H9 (cell line): ENCODE measurements at regions not wholly inside any gene's neighbourhood (a gene's known extent, or its start where the extent isn't known, plus 50 kb on each side); places are given as distances from the start of the nearest gene placed in this dataset.

Experiments
- DNase-seq: peaks from one replicate; pipeline ENCODE4 v3.0.0-alpha.2; 2017
- H2AFZ ChIP-seq: one replicate; pipeline ENCODE4 v1.6.1; 2013; ENCODE audit warnings: mild to moderate bottlenecking, low read length, control low read depth, moderate library complexity
- H2AK5ac ChIP-seq: 2 replicates; pipeline ENCODE4 v1.6.1; 2013; ENCODE audit warnings: low read length, control low read depth, mixed read lengths; ENCODE audit not compliant: insufficient read length
- H2BK120ac ChIP-seq: one replicate; pipeline ENCODE4 v1.6.1; 2013; ENCODE audit warnings: low read depth, mild to moderate bottlenecking, low read length, control low read depth, inconsistent platforms; ENCODE audit not compliant: poor library complexity, severe bottlenecking
- H2BK12ac ChIP-seq: 2 replicates; pipeline ENCODE4 v1.6.1; 2013; ENCODE audit warnings: low read length, control low read depth, mixed read lengths, low read depth; ENCODE audit not compliant: insufficient read length
- H2BK15ac ChIP-seq: 2 replicates; pipeline ENCODE4 v1.6.1; 2013; ENCODE audit warnings: low read depth, low read length, control low read depth
- H2BK20ac ChIP-seq: one replicate; pipeline ENCODE4 v1.6.1; 2013; ENCODE audit warnings: low read depth, mild to moderate bottlenecking, low read length, control low read depth, inconsistent platforms; ENCODE audit not compliant: poor library complexity, severe bottlenecking
- H2BK5ac ChIP-seq: 2 replicates; pipeline ENCODE4 v1.6.1; 2013; ENCODE audit warnings: low read length, control low read depth, mixed read lengths; ENCODE audit not compliant: insufficient read length
- H3K14ac ChIP-seq: 2 replicates; pipeline ENCODE4 v1.6.1; 2013; ENCODE audit warnings: low read length, control low read depth; ENCODE audit not compliant: insufficient read depth
- H3K18ac ChIP-seq: 2 replicates; pipeline ENCODE4 v1.6.1; 2013; ENCODE audit warnings: low read depth, mild to moderate bottlenecking, mixed read lengths, low read length, control low read depth; ENCODE audit not compliant: insufficient read length
- H3K23ac ChIP-seq: 2 replicates; pipeline ENCODE4 v1.6.1; 2013; ENCODE audit warnings: low read length, control low read depth, mixed read lengths, low read depth; ENCODE audit not compliant: insufficient read length
- H3K23me2 ChIP-seq: 2 replicates; pipeline ENCODE4 v1.6.1; 2013; ENCODE audit warnings: low read depth, mild to moderate bottlenecking, mixed read lengths, low read length, control low read depth; ENCODE audit not compliant: insufficient read length, poor library complexity, severe bottlenecking
- H3K27ac ChIP-seq: 2 replicates; pipeline ENCODE4 v1.5.1; 2013; ENCODE audit warnings: low read length, control low read depth, mixed read lengths, low read depth; ENCODE audit not compliant: insufficient read length
- H3K27me3 ChIP-seq: 2 replicates; pipeline ENCODE4 v1.6.1; 2013; ENCODE audit warnings: low read length, control low read depth, inconsistent platforms; ENCODE audit not compliant: insufficient read depth
- H3K4ac ChIP-seq: 2 replicates; pipeline ENCODE4 v1.6.1; 2013; ENCODE audit warnings: low read depth, mild to moderate bottlenecking, control low read depth, inconsistent platforms, low read length, moderate library complexity
- H3K4me1 ChIP-seq: 2 replicates; pipeline ENCODE4 v1.6.1; 2013; ENCODE audit warnings: low read length, control low read depth, inconsistent platforms; ENCODE audit not compliant: insufficient read depth
- H3K4me2 ChIP-seq: 2 replicates; pipeline ENCODE4 v1.6.1; 2013; ENCODE audit warnings: low read length, control low read depth, mixed read lengths; ENCODE audit not compliant: insufficient read length, insufficient read depth
- H3K56ac ChIP-seq: 2 replicates; pipeline ENCODE4 v1.6.1; 2013; ENCODE audit warnings: low read depth, mild to moderate bottlenecking, mixed read lengths, low read length, control low read depth; ENCODE audit not compliant: insufficient read length
- H3K79me1 ChIP-seq: 2 replicates; pipeline ENCODE4 v1.6.1; 2013; ENCODE audit warnings: low read depth, mild to moderate bottlenecking, moderate library complexity, low read length, control low read depth, inconsistent platforms; ENCODE audit not compliant: insufficient read depth, poor library complexity, severe bottlenecking
- H3K79me2 ChIP-seq: 2 replicates; pipeline ENCODE4 v1.6.1; 2013; ENCODE audit warnings: low read length, control low read depth, inconsistent platforms; ENCODE audit not compliant: insufficient read depth
- H3K9ac ChIP-seq: 2 replicates; pipeline ENCODE4 v1.6.1; 2013; ENCODE audit warnings: low read length, control low read depth, mixed read lengths; ENCODE audit not compliant: insufficient read length; ENCODE audit errors: extremely low read depth
- H3K9me3 ChIP-seq: one replicate; pipeline ENCODE4 v1.6.1; 2013; ENCODE audit warnings: low read depth, low read length, inconsistent platforms; ENCODE audit not compliant: control insufficient read depth
- H3T11ph ChIP-seq: one replicate; pipeline ENCODE4 v1.6.1; 2013; ENCODE audit warnings: mild to moderate bottlenecking, low read length, control low read depth, inconsistent platforms
- H4K20me1 ChIP-seq: one replicate; pipeline ENCODE4 v1.6.1; 2013; ENCODE audit not compliant: control insufficient read depth, insufficient read length, insufficient read depth
- H4K5ac ChIP-seq: 2 replicates; pipeline ENCODE4 v1.6.1; 2013; ENCODE audit warnings: low read depth, mild to moderate bottlenecking, mixed read lengths, low read length, control low read depth; ENCODE audit not compliant: insufficient read length
- H4K8ac ChIP-seq: replicated peaks from 2 replicates; pipeline ENCODE4 v1.6.1; 2013; ENCODE audit warnings: low read length, control low read depth, mixed read lengths, low read depth; ENCODE audit not compliant: insufficient read length
- H4K91ac ChIP-seq: 2 replicates; pipeline ENCODE4 v1.6.1; 2013; ENCODE audit warnings: low read depth, mild to moderate bottlenecking, moderate library complexity, mixed read lengths, low read length, control low read depth; ENCODE audit not compliant: insufficient read length
- H3K27ac Mint-ChIP-seq, 3 experiments: 2 replicates in 2 of 3; 3 replicates in 1 of 3; pipeline ENCODE4 v1.8.0; 2020 to 2021; ENCODE audit warnings: mixed read lengths in 3 of 3, mild to moderate bottlenecking in 1 of 3, moderate library complexity in 1 of 3
- H3K27me3 Mint-ChIP-seq: 2 replicates; pipeline ENCODE4 v1.8.0; 2021; ENCODE audit warnings: low read depth, mild to moderate bottlenecking, moderate library complexity, mixed read lengths
- H3K36me3 Mint-ChIP-seq, 3 experiments: 2 replicates in 2 of 3; 3 replicates in 1 of 3; pipeline ENCODE4 v1.8.0; 2020 to 2021; ENCODE audit warnings: low read depth in 3 of 3, mixed read lengths in 3 of 3; ENCODE audit not compliant: insufficient read depth in 1 of 3
- H3K4me1 Mint-ChIP-seq, 2 experiments: 2 replicates each; pipeline ENCODE4 v1.8.0; 2020; ENCODE audit warnings: mixed read lengths in 2 of 2
- H3K4me3 Mint-ChIP-seq, 2 experiments: 2 replicates in 1 of 2; 3 replicates in 1 of 2; pipeline ENCODE4 v1.8.0; 2020 to 2021; ENCODE audit warnings: mild to moderate bottlenecking in 2 of 2, mixed read lengths in 2 of 2, moderate library complexity in 1 of 2
- H3K9me3 Mint-ChIP-seq, 2 experiments: 2 replicates in 1 of 2; 3 replicates in 1 of 2; pipeline ENCODE4 v1.8.0; 2020; ENCODE audit warnings: mild to moderate bottlenecking in 2 of 2, mixed read lengths in 2 of 2, moderate library complexity in 1 of 2
- CTCF ChIP-seq: fragments of 200-600 bp; sonication (generic); conservative IDR thresholded peaks from 3 replicates; pipeline ENCODE4 v1.8.0; 2021; ENCODE audit warnings: antibody characterized with exemption, mild to moderate bottlenecking
- WGBS: extraction: QIAGEN DNeasy Blood & Tissue Kit; methylation state at CpG from one replicate; pipeline ENCODE4 v1.1.7; 2013; ENCODE audit warnings: missing lambda C conversion rate, low lambda C conversion rate, mixed read lengths; ENCODE audit not compliant: insufficient read length; ENCODE audit errors: extremely low coverage; 5-methylcytosine and 5-hydroxymethylcytosine counted together

- H3K4ac ChIP-seq: no peak overlapping the region
- H3K4me1 Mint-ChIP-seq: peaks cover 14 to 21% of the 10 kb centered on the region in 2 experiments
These were observed 55.4 kb upstream of the UBL3 start for GRCh38 chr13:29905845-29906244.

More at GRCh38 chr13:29905845-29906244, 55.4 kb upstream of the UBL3 start:
- Histone ChIP-seq H2BK120ac (no peak overlapping the region), H3K23me2 (no peaks in the 10 kb centered on the region), H4K91ac (no peak overlapping the region), H2BK5ac (no peak overlapping the region), H3K79me1 (no peaks in the 10 kb centered on the region), H3T11ph (no peak overlapping the region), H3K9me3 (no peaks in the 10 kb centered on the region), H3K23ac (no peak overlapping the region), H3K56ac (no peak overlapping the region), H2AK5ac (no peak overlapping the region), H2BK12ac (no peak overlapping the region), H3K14ac (no peak overlapping the region), H3K79me2 (no peaks in the 10 kb centered on the region), H2BK15ac (no peak overlapping the region; the same call in 1 of the 2 replicates), H4K20me1 (no peaks in the 10 kb centered on the region), H3K27me3 (no peaks in the 10 kb centered on the region), H3K4me1 (peaks cover 5% of the 10 kb centered on the region; the same call in 1 of the 2 replicates), H2AFZ (no peak overlapping the region), H3K18ac (no peak overlapping the region), H4K8ac (no peak overlapping the region), H3K27ac (no peak overlapping the region), H3K9ac (no peak overlapping the region), H3K4me2 (no peak overlapping the region), H4K5ac (no peak overlapping the region), H2BK20ac (no peak overlapping the region)
- no CpG with 5 or more reads among the region's 3 CpGs for WGBS
- no peak for DNase-seq
- no peak for TF ChIP-seq CTCF
- peaks cover 1 to 3% of the 10 kb centered on the region in 2 experiments; a peak in 1 of 5 replicates for H3K9me3 Mint-ChIP-seq
- peaks cover 0 to 3% (median 1%) of the 10 kb centered on the region in 3 experiments; a peak in 3 of 7 replicates for H3K36me3 Mint-ChIP-seq
- H3K4me3 Mint-ChIP-seq: no peak overlapping the region
- no peak overlapping the region; a peak in 1 of 7 replicates for H3K27ac Mint-ChIP-seq
- H3K27me3 Mint-ChIP-seq: no peaks in the 10 kb centered on the region
